IPS-20b (cell line): ENCODE measurements at regions not wholly inside any gene's neighbourhood (a gene's known extent, or its start where the extent isn't known, plus 50 kb on each side); places are given as distances from the start of the nearest gene placed in this dataset.

Experiments used
- H3K27ac ChIP-seq: one replicate; pipeline ENCODE4 v1.5.1; 2013; ENCODE audit warnings: low read length
- H3K27me3 ChIP-seq: 2 replicates; pipeline ENCODE4 v1.6.1; 2013; ENCODE audit warnings: mild to moderate bottlenecking, low read length, inconsistent platforms; ENCODE audit not compliant: insufficient read depth
- H3K36me3 ChIP-seq: 2 replicates; pipeline ENCODE4 v1.6.1; 2013; ENCODE audit warnings: low read depth, mild to moderate bottlenecking, inconsistent platforms, low read length, moderate library complexity; ENCODE audit not compliant: insufficient read depth
- H3K4me1 ChIP-seq: 2 replicates; pipeline ENCODE4 v1.6.1; 2013; ENCODE audit warnings: mild to moderate bottlenecking, control low read depth, inconsistent platforms, low read length, moderate library complexity; ENCODE audit not compliant: insufficient read depth
- H3K4me3 ChIP-seq: 2 replicates; pipeline ENCODE4 v1.5.1; 2013; ENCODE audit warnings: mild to moderate bottlenecking, low read length, inconsistent platforms
- H3K9ac ChIP-seq: 2 replicates; pipeline ENCODE4 v1.6.1; 2013; ENCODE audit warnings: low read depth, mild to moderate bottlenecking, inconsistent platforms, low read length, moderate library complexity
- H3K9me3 ChIP-seq: 2 replicates; pipeline ENCODE4 v1.6.1; 2013; ENCODE audit warnings: mild to moderate bottlenecking, low read depth, low read length, inconsistent platforms; ENCODE audit not compliant: insufficient read depth

DNA sequence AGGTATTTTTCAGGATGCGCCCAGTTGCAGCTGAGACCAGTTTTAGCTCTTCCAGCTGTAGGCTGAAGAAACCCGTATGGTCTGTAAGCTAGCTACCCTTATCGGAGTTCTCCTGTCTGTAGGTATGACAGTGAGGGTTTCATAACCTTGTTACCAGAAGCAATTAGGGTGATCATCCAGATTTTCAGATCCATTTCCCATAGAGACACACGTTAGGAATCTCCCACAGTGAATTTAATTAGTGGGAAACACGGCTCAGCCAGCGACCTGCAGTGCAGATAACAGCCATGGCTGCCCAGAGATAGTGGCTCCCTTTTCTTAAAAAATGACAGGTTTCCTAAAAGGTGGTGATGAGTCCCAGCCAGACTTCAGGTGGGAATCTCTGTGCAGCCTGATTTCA lies 111.1 kb downstream of the BTBD3 start:
- H3K4me3 ChIP-seq = no peak overlapping the region
- H3K27me3 ChIP-seq = no peaks in the 10 kb centered on the region

DNA sequence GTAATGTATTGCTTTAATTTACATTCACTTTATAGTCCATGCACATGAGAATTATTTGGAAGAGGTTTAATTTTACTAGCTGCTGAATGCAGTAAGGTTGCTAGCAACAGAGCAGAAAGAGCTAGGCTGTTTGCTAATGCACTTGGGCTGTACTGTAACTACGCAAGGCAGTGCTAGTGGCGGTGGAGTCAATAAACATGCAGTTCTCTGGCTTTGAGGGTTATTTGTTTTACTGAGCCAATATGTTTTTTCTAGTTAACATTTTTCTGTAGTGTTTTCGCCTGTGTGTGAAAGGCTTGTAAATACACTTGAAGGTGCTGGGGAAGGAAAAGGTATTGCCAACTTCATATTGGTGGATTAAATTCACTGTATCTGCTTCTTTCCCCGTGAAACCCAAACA lies 112.8 kb downstream of the BTBD3 start:
- no peaks in the 10 kb centered on the region for H3K36me3 ChIP-seq
- no peak overlapping the region for H3K27ac ChIP-seq
- H3K4me1 ChIP-seq = no peaks in the 10 kb centered on the region
- H3K27me3 ChIP-seq = no peaks in the 10 kb centered on the region
- no peak overlapping the region for H3K9ac ChIP-seq
- H3K9me3 ChIP-seq = no peaks in the 10 kb centered on the region
- no peak overlapping the region for H3K4me3 ChIP-seq

More for the DNA sequence above, 111.1 kb downstream of the BTBD3 start:
- Histone ChIP-seq H3K9me3 (no peaks in the 10 kb centered on the region), H3K27ac (no peak overlapping the region), H3K9ac (no peak overlapping the region), H3K36me3 (no peaks in the 10 kb centered on the region), H3K4me1 (no peaks in the 10 kb centered on the region)

DNA sequence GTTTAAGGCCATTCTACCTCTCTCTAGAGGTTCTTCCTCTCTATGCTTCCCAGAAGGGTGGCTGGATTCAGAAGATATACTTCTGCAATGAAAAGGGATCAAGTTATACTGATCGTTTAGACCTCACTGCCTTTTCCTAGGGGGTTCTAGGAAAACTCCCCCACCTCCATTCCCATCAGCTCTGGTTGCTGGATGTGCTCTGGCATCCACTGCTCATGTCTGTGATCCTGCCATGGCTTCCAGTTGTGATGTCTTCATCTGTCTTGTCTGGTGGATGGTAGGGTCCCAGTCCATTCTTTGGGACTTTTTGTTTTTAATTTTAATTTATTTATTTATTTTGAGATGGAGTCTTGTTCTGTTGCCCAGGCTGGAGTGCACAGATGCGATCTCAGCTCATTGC lies 118.4 kb downstream of the BTBD3 start:
- Histone ChIP-seq H3K36me3 (no peaks in the 10 kb centered on the region), H3K4me1 (no peaks in the 10 kb centered on the region), H3K9ac (no peak overlapping the region), H3K4me3 (no peak overlapping the region), H3K27me3 (no peaks in the 10 kb centered on the region), H3K9me3 (no peaks in the 10 kb centered on the region), H3K27ac (no peak overlapping the region)

DNA sequence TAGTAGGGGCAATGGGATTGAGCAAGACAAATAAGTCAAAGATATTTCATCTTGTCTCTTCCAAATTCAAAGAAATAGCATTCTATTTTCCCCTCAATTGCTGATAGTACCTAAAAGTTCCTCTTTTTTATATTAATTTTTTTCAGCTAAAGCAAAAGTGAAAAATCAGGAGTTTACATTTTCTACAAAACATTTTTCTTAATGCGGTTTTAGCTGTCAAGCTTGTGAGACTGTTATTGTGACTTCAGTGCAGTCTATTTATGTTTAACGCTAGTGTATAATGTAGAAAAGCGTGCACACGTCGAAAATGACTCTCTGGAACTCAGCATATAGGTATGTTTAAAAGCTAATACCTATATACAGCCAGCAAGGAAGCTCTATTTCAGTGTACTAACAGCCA lies 119.8 kb downstream of the BTBD3 start:
- H3K9me3 ChIP-seq = no peaks in the 10 kb centered on the region
- no peaks in the 10 kb centered on the region for H3K4me1 ChIP-seq
- no peaks in the 10 kb centered on the region for H3K36me3 ChIP-seq
- no peak overlapping the region for H3K9ac ChIP-seq
- H3K4me3 ChIP-seq = no peak overlapping the region
- no peak overlapping the region for H3K27ac ChIP-seq
- H3K27me3 ChIP-seq = no peaks in the 10 kb centered on the region

DNA sequence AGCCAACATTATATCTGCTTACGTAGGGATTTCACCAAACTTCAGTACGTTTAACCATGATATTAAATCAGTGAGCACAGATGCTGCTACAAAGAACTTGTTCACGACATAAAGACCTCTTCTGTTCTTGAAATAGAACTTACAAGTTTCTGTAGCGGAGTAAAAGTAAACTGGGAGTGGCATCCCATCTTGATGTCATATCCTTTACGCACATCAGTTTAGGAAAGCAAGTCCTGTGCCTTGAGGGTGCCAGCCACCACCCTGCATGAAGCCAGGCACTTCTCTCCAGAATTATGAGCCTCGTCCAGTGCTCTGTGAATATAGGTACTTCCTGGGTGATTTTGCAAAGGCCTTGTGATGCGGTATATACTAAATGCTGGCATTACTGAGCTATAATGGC lies 122.6 kb downstream of the BTBD3 start:
- Histone ChIP-seq H3K4me3 (no peak overlapping the region), H3K9ac (no peak overlapping the region), H3K27ac (no peak overlapping the region), H3K36me3 (no peaks in the 10 kb centered on the region), H3K9me3 (no peaks in the 10 kb centered on the region), H3K4me1 (no peaks in the 10 kb centered on the region), H3K27me3 (no peaks in the 10 kb centered on the region)

DNA sequence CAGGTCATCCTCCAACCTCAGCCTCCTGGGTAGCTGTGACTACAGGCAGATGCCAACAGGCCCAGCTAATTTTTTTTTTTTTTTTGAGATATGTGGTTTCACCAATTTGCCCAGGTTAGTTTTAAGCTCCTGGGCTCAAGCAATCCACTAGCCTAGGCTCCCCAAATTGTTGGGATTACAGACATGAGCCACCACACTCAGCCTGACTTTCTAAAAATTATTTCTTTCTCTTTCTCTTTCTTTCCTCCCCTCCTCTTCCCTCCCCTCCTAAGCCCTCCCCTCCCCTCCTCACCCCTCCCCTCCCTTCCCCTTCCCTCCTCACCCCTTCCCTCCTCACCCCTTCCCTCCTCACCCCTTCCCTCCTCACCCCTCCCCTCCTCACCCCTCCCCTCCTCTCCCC lies 127.3 kb downstream of the BTBD3 start:
- H3K9ac ChIP-seq = no peak overlapping the region
- no peaks in the 10 kb centered on the region for H3K36me3 ChIP-seq
- H3K27me3 ChIP-seq = no peaks in the 10 kb centered on the region
- H3K27ac ChIP-seq = no peak overlapping the region
- H3K4me3 ChIP-seq = no peak overlapping the region
- no peaks in the 10 kb centered on the region for H3K9me3 ChIP-seq
- no peaks in the 10 kb centered on the region for H3K4me1 ChIP-seq

DNA sequence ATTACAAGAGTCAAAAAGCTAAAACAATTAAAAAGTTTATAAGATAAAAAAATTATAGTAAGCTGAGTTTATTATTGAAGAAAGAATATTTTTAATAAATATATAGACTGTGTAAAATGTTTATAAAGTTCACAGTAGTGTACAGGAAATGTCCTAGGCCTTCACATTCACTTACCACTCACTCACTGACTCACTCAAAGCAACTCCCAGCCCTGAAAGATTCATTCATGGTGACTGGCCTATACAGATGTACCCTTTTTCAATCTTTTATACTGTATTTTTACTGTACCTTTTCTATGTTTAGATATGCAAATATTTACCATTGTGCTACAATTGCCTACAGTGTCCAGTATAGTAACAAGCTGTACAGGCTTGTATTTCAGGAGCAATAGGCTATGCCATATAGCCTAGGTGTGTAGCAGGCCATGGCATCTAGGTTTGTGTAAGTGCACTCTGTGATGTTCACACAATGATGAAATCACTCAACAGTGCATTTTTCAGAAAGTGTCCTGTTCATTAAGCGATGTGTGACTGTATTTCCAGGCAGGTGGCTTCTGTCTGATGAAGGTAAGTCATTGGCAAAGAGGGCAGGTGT lies 130.2 kb downstream of the BTBD3 start:
- H3K36me3 ChIP-seq = no peaks in the 10 kb centered on the region
- no peaks in the 10 kb centered on the region for H3K27me3 ChIP-seq
- no peaks in the 10 kb centered on the region for H3K9me3 ChIP-seq
- no peak overlapping the region for H3K9ac ChIP-seq
- no peak overlapping the region for H3K4me3 ChIP-seq
- H3K27ac ChIP-seq = no peak overlapping the region
- no peaks in the 10 kb centered on the region for H3K4me1 ChIP-seq

DNA sequence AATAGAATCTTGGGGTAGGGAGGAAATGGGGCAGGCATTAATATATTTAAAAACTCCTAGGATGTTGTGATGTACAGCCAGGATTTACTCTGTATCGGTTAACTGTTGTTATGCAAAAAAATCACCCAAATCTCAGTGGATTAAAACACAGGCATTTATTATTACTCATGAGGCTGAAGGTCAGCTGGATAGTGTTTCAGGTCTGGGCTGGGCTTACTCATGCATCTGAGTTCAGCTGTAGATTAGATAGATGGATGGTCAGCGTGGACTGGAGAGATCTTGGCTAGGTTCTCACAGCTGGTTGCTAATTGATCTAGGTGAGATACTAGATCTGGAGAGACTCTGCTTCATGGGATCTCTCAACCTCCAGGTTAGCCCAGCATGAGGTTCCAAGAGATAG lies 131.4 kb downstream of the BTBD3 start:
- Histone ChIP-seq H3K27me3 (no peaks in the 10 kb centered on the region), H3K9ac (no peak overlapping the region)

DNA sequence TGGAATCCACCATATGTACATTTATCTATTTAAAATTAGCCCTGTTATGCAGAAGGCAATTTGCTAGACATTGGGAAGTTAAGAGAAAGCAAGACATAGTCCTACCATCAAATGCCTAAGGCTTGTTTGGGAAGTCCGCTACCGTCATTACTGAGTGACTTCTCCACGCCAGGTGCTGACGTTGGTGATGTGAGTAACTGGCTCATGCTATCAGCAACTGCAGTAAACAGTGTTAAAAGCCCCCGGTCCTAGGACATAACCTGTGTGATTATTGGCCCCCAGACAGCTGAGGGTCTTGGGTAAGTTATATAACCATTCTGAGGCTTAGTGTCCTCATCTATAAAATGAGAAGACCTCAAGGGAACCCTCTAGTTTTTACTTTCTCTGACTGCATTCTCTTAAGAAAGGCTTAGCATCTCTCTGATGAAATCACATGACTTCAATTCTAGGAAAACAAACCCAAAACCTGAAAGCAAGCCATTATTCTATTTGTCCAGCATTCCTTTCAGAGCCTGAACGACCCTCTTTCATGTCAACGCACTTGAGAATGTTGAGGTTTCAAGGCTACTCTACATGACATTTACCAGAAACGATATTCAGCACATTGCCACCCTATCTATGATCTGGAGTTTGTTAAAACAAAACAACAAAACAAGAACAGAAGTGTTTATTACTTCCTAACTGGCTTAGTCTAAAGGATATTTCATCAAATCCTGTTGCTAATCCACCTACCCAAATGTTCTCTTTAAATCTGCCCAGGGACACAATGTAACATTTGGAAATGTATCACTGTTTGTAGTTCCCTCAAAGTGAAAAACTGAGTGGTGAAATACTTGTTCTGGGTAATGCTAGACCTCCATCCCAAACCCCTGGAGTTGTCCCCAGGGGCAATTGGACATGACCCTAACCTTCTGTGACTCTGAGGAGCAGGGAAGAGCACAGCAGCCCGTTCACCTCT lies 133.8 kb downstream of the BTBD3 start:
- Histone ChIP-seq H3K9me3 (no peaks in the 10 kb centered on the region), H3K9ac (no peak overlapping the region), H3K4me3 (no peak overlapping the region), H3K27ac (no peak overlapping the region), H3K4me1 (peaks cover 1% of the 10 kb centered on the region; the same call in 1 of the 2 replicates), H3K27me3 (no peaks in the 10 kb centered on the region), H3K36me3 (no peaks in the 10 kb centered on the region)

More for the DNA sequence above, 131.4 kb downstream of the BTBD3 start:
- H3K27ac ChIP-seq = no peak overlapping the region
- H3K36me3 ChIP-seq = no peaks in the 10 kb centered on the region
- no peaks in the 10 kb centered on the region for H3K4me1 ChIP-seq
- no peaks in the 10 kb centered on the region for H3K9me3 ChIP-seq
- H3K4me3 ChIP-seq = no peak overlapping the region

DNA sequence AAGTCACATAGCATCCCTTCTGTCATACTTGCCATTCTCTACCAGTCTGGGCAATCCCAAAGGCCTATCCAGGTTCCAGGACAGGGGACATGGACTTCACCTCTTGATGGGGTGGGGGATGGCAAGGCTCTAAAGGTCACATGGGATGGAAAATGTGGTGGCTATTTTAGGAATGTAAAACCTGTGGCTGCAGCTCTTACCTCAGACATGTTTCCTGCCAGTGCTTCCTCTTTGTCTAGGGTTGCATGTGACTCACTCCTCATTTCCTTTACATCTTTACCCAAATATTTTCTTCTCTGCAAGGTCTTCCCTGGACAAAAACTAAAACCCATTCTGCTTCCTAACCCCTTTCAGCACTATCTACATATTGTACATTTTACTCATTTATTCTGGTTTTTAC lies 135.7 kb downstream of the BTBD3 start:
- Histone ChIP-seq H3K27ac (no peak overlapping the region), H3K4me1 (peaks cover 6% of the 10 kb centered on the region; the same call in 1 of the 2 replicates), H3K9ac (no peak overlapping the region)

DNA sequence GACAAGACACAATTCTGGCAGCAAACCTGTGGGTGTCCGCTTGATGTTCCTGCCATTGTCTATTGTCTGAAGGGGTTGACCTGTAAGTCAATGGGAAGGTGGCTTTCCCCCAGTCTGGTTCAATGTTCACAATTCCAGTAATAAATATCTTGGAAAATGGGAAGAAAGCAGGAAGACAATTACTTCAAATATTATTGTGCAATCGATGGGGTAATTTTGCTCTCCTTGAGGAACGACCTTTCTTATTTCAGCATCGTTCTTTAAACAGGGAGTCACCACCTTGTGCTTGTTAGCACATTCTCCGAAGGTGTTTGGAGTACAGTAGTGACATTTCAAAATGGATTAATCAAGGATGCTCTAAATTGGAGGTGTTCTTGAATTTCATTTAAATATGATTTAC lies 136.9 kb downstream of the BTBD3 start:
- Histone ChIP-seq H3K9me3 (no peaks in the 10 kb centered on the region), H3K27ac (no peak overlapping the region), H3K9ac (no peak overlapping the region), H3K4me1 (peaks cover 6% of the 10 kb centered on the region; the same call in 1 of the 2 replicates), H3K36me3 (no peaks in the 10 kb centered on the region), H3K4me3 (no peak overlapping the region), H3K27me3 (no peaks in the 10 kb centered on the region)

More for the DNA sequence above, 135.7 kb downstream of the BTBD3 start:
- Histone ChIP-seq H3K36me3 (no peaks in the 10 kb centered on the region), H3K27me3 (no peaks in the 10 kb centered on the region), H3K4me3 (no peak overlapping the region), H3K9me3 (no peaks in the 10 kb centered on the region)

DNA sequence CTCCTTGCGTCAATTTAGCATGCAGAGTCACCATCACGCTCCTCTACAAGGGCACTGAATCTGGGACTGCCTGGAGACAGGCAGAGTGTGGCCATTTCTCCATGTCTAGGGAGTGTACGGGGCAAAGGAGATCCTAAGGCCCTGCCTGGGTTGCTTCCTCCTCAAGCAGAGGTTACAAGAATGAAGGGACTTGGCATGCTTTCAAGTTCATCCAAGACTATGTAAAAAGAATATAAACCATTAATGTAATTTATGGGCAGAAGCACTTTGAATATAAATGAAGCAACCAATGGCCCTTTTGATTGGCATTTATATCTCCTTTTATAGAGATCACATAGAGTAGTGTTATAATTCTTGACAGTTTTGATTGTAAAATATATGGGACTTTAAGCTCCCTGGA lies 137.5 kb downstream of the BTBD3 start:
- no peak overlapping the region for H3K4me3 ChIP-seq
- H3K9ac ChIP-seq = no peak overlapping the region
- peaks cover 6% of the 10 kb centered on the region; the same call in 1 of the 2 replicates for H3K4me1 ChIP-seq
- no peaks in the 10 kb centered on the region for H3K36me3 ChIP-seq
- H3K27me3 ChIP-seq = no peaks in the 10 kb centered on the region
- no peaks in the 10 kb centered on the region for H3K9me3 ChIP-seq
- no peak overlapping the region for H3K27ac ChIP-seq
